Activated naive CD8-positive, alpha-beta T cell treated with anti-CD3 and anti-CD28 coated beads, Interleukin-2, amount 10 ng/mL, durations not matched to agents 7 days and 5 days (primary cell): ENCODE measurements at regions not wholly inside any gene's neighbourhood (a gene's known extent, or its start where the extent isn't known, plus 50 kb on each side); places are given as distances from the start of the nearest gene placed in this dataset.
"Not testable (repeated sequence)": the region's sequence is repeated elsewhere in the genome, so short reads cannot be mapped to it uniquely, and the experiment has no call there.

ENCODE experiments used
- ATAC-seq: fragments of 150-1000 bp; cut with Tn5 transposase; one replicate; pipeline ENCODE4 v1.10.0; 2021; ENCODE audit warnings: low read depth, moderate library complexity
- POLR2A ChIA-PET: fragments of 350-600 bp; sonication (Branson Sonifier 250); formaldehyde crosslinking; loops from one replicate; lab custom pipeline; 2021; ENCODE audit warnings: antibody characterized with exemption; lab: Charles Lee
- DNase-seq: peaks from one replicate; pipeline ENCODE4 v3.0.0; 2021
- H3K27ac Mint-ChIP-seq: one replicate; pipeline ENCODE4 v1.8.0; 2022; ENCODE audit warnings: mild to moderate bottlenecking, mixed read lengths
- H3K27me3 Mint-ChIP-seq: one replicate; pipeline ENCODE4 v1.8.0; 2022; ENCODE audit warnings: mild to moderate bottlenecking, moderate library complexity, mixed read lengths
- H3K36me3 Mint-ChIP-seq: one replicate; pipeline ENCODE4 v1.8.0; 2021; ENCODE audit warnings: mild to moderate bottlenecking, mixed read lengths
- H3K4me1 Mint-ChIP-seq: one replicate; pipeline ENCODE4 v1.8.0; 2021; ENCODE audit warnings: mixed read lengths
- H3K4me3 Mint-ChIP-seq: one replicate; pipeline ENCODE4 v1.8.0; 2022; ENCODE audit warnings: mild to moderate bottlenecking, moderate library complexity, mixed read lengths
- H3K9me3 Mint-ChIP-seq: one replicate; pipeline ENCODE4 v1.8.0; 2021; ENCODE audit warnings: mixed read lengths

- H3K27ac Mint-ChIP-seq, result no peak overlapping the region
- DNase-seq (no peak), ATAC-seq (no peak)
- no peaks in the 10 kb centered on the region for H3K4me1 Mint-ChIP-seq
- no peaks in the 10 kb centered on the region for H3K27me3 Mint-ChIP-seq
- H3K9me3 Mint-ChIP-seq, result peaks cover 6% of the 10 kb centered on the region
- no peaks in the 10 kb centered on the region for H3K36me3 Mint-ChIP-seq
- POLR2A ChIA-PET, result no interaction called here
- no peak overlapping the region for H3K4me3 Mint-ChIP-seq
These were observed 159.8 kb downstream of the DPY19L2 start for GRCh38 chr12:63508543-63508942.

- POLR2A ChIA-PET, result no interaction called here
- DNase-seq (no peak), ATAC-seq (no peak)
- no peaks in the 10 kb centered on the region for H3K9me3 Mint-ChIP-seq
- H3K36me3 Mint-ChIP-seq, result no peaks in the 10 kb centered on the region
- H3K27ac Mint-ChIP-seq, result no peak overlapping the region
- H3K4me1 Mint-ChIP-seq, result no peaks in the 10 kb centered on the region
- H3K4me3 Mint-ChIP-seq, result no peak overlapping the region
- H3K27me3 Mint-ChIP-seq, result no peaks in the 10 kb centered on the region
These were observed 168.7 kb downstream of the DPY19L2 start for GRCh38 chr12:63499567-63499966.

- H3K27me3 Mint-ChIP-seq, result no peaks in the 10 kb centered on the region
- H3K4me3 Mint-ChIP-seq, result no peak overlapping the region
- H3K4me1 Mint-ChIP-seq, result no peaks in the 10 kb centered on the region
- no peak overlapping the region for H3K27ac Mint-ChIP-seq
- no peaks in the 10 kb centered on the region for H3K9me3 Mint-ChIP-seq
- ATAC-seq (no peak), DNase-seq (no peak)
- no peaks in the 10 kb centered on the region for H3K36me3 Mint-ChIP-seq
- POLR2A ChIA-PET, result no interaction called here
These were observed 170.1 kb downstream of the DPY19L2 start for GRCh38 chr12:63498239-63498638.

- Mint-ChIP-seq H3K27me3 (no peaks in the 10 kb centered on the region), H3K9me3 (no peaks in the 10 kb centered on the region), H3K4me3 (no peak overlapping the region), H3K36me3 (no peaks in the 10 kb centered on the region), H3K27ac (no peak overlapping the region), H3K4me1 (no peaks in the 10 kb centered on the region)
- POLR2A ChIA-PET, result no interaction called here
- DNase-seq (no peak), ATAC-seq (no peak)
These were observed 171.6 kb downstream of the DPY19L2 start for GRCh38 chr12:63496654-63497053.

GRCh38 chr12:63495974-63496373 is 172.3 kb downstream of the DPY19L2 start:
- Mint-ChIP-seq H3K4me1 (no peaks in the 10 kb centered on the region), H3K4me3 (no peak overlapping the region), H3K27ac (no peak overlapping the region), H3K9me3 (no peaks in the 10 kb centered on the region), H3K27me3 (no peaks in the 10 kb centered on the region), H3K36me3 (no peaks in the 10 kb centered on the region)
- ATAC-seq (no peak), DNase-seq (no peak)
- POLR2A ChIA-PET, result no interaction called here

- H3K27ac Mint-ChIP-seq, DNase-seq, H3K9me3 Mint-ChIP-seq, POLR2A ChIA-PET, H3K27me3 Mint-ChIP-seq, ATAC-seq, H3K36me3 Mint-ChIP-seq, H3K4me3 Mint-ChIP-seq, H3K4me1 Mint-ChIP-seq: not testable (repeated sequence)
These were observed 174.9 kb downstream of the DPY19L2 start for GRCh38 chr12:63493357-63493756.

GRCh38 chr12:63480186-63480585 is 188.1 kb downstream of the DPY19L2 start:
- Mint-ChIP-seq H3K36me3 (no peaks in the 10 kb centered on the region), H3K4me3 (no peak overlapping the region), H3K4me1 (no peaks in the 10 kb centered on the region), H3K9me3 (no peaks in the 10 kb centered on the region), H3K27me3 (peaks cover 2% of the 10 kb centered on the region), H3K27ac (no peak overlapping the region)
- POLR2A ChIA-PET, result no interaction called here
- DNase-seq (no peak), ATAC-seq (no peak)

- no peak overlapping the region for H3K4me3 Mint-ChIP-seq
- no peaks in the 10 kb centered on the region for H3K36me3 Mint-ChIP-seq
- H3K9me3 Mint-ChIP-seq, result peaks cover 1% of the 10 kb centered on the region
- H3K27ac Mint-ChIP-seq, result no peak overlapping the region
- POLR2A ChIA-PET, result no interaction called here
- DNase-seq (no peak), ATAC-seq (no peak)
- no peaks in the 10 kb centered on the region for H3K4me1 Mint-ChIP-seq
- H3K27me3 Mint-ChIP-seq, result no peaks in the 10 kb centered on the region
These were observed 198.1 kb downstream of the DPY19L2 start for GRCh38 chr12:63470161-63470560.

- H3K27me3 Mint-ChIP-seq, result no peaks in the 10 kb centered on the region
- no peaks in the 10 kb centered on the region for H3K4me1 Mint-ChIP-seq
- ATAC-seq (no peak), DNase-seq (no peak)
- POLR2A ChIA-PET, result no interaction called here
- peaks cover 1% of the 10 kb centered on the region for H3K9me3 Mint-ChIP-seq
- no peak overlapping the region for H3K4me3 Mint-ChIP-seq
- H3K27ac Mint-ChIP-seq, result no peak overlapping the region
- no peaks in the 10 kb centered on the region for H3K36me3 Mint-ChIP-seq
These were observed 200.3 kb downstream of the DPY19L2 start for GRCh38 chr12:63467951-63468350.

- H3K9me3 Mint-ChIP-seq, result no peaks in the 10 kb centered on the region
- ATAC-seq (no peak), DNase-seq (no peak)
- H3K4me3 Mint-ChIP-seq, result no peak overlapping the region
- no peaks in the 10 kb centered on the region for H3K36me3 Mint-ChIP-seq
- H3K27ac Mint-ChIP-seq, result no peak overlapping the region
- no peaks in the 10 kb centered on the region for H3K4me1 Mint-ChIP-seq
- POLR2A ChIA-PET, result no interaction called here
- H3K27me3 Mint-ChIP-seq, result no peaks in the 10 kb centered on the region
These were observed 210.4 kb downstream of the DPY19L2 start for GRCh38 chr12:63457857-63458256.

- DNase-seq (no peak), ATAC-seq (no peak)
- Mint-ChIP-seq H3K27ac (no peak overlapping the region), H3K27me3 (no peaks in the 10 kb centered on the region), H3K9me3 (no peaks in the 10 kb centered on the region), H3K36me3 (no peaks in the 10 kb centered on the region), H3K4me1 (no peaks in the 10 kb centered on the region), H3K4me3 (no peak overlapping the region)
- POLR2A ChIA-PET, result no interaction called here
These were observed 210.9 kb downstream of the DPY19L2 start for GRCh38 chr12:63457428-63457827.

GRCh38 chr12:63450816-63451215 is 217.5 kb downstream of the DPY19L2 start:
- no peaks in the 10 kb centered on the region for H3K36me3 Mint-ChIP-seq
- H3K27me3 Mint-ChIP-seq, result no peaks in the 10 kb centered on the region
- ATAC-seq (no peak), DNase-seq (no peak)
- H3K4me1 Mint-ChIP-seq, result no peaks in the 10 kb centered on the region
- H3K27ac Mint-ChIP-seq, result no peak overlapping the region
- H3K4me3 Mint-ChIP-seq, result no peak overlapping the region
- H3K9me3 Mint-ChIP-seq, result no peaks in the 10 kb centered on the region
- POLR2A ChIA-PET, result no interaction called here

- ATAC-seq, result no peak
- Mint-ChIP-seq H3K27ac (no peak overlapping the region), H3K4me1 (no peaks in the 10 kb centered on the region), H3K36me3 (no peaks in the 10 kb centered on the region), H3K27me3 (no peaks in the 10 kb centered on the region), H3K4me3 (no peak overlapping the region), H3K9me3 (no peaks in the 10 kb centered on the region)
- POLR2A ChIA-PET, result no interaction called here
- DNase-seq, result no peak
These were observed 218.0 kb downstream of the DPY19L2 start for GRCh38 chr12:63450334-63450733.

- ATAC-seq, result no peak
- Mint-ChIP-seq H3K36me3 (no peaks in the 10 kb centered on the region), H3K9me3 (no peaks in the 10 kb centered on the region), H3K4me3 (no peak overlapping the region), H3K27me3 (peaks cover 2% of the 10 kb centered on the region), H3K4me1 (no peaks in the 10 kb centered on the region), H3K27ac (no peak overlapping the region)
- DNase-seq, result no peak
- POLR2A ChIA-PET, result no interaction called here
These were observed 222.9 kb downstream of the DPY19L2 start for GRCh38 chr12:63445224-63445880.

GRCh38 chr12:63440048-63440447 is 228.2 kb downstream of the DPY19L2 start:
- ATAC-seq, result no peak
- H3K36me3 Mint-ChIP-seq, result no peaks in the 10 kb centered on the region
- no peak overlapping the region for H3K27ac Mint-ChIP-seq

More at GRCh38 chr12:63440048-63440447, 228.2 kb downstream of the DPY19L2 start:
- no peak overlapping the region for H3K4me3 Mint-ChIP-seq
- POLR2A ChIA-PET, result no interaction called here
- H3K27me3 Mint-ChIP-seq, result peaks cover 2% of the 10 kb centered on the region
- no peak for DNase-seq
- H3K4me1 Mint-ChIP-seq, result no peaks in the 10 kb centered on the region
- peaks cover 4% of the 10 kb centered on the region for H3K9me3 Mint-ChIP-seq
